Activated B cell treated with CpG ODN at 0.5 μM for 24 hours (primary cell): ENCODE measurements at regions not wholly inside any gene's neighbourhood (a gene's known extent, or its start where the extent isn't known, plus 50 kb on each side); places are given as distances from the start of the nearest gene placed in this dataset.

Experiments
- ATAC-seq: fragments of 200-7000 bp; cut with Tn5 transposase; one replicate; pipeline ENCODE4 v1.10.0; 2021; ENCODE audit warnings: low read depth, mild to moderate bottlenecking, moderate library complexity
- CTCF ChIA-PET: fragments of 350-600 bp; sonication (Branson Sonifier 250); formaldehyde crosslinking; loops from one replicate; lab custom pipeline; 2021; ENCODE audit warnings: antibody characterized with exemption; lab: Charles Lee
- POLR2A ChIA-PET: fragments of 350-600 bp; sonication (Branson Sonifier 250); formaldehyde crosslinking; loops from one replicate; lab custom pipeline; 2021; ENCODE audit warnings: antibody characterized with exemption; lab: Charles Lee
- DNase-seq: peaks from one replicate; pipeline ENCODE4 v3.0.0; 2022
- H3K27ac Mint-ChIP-seq: one replicate; pipeline ENCODE4 v1.8.0; 2020; ENCODE audit warnings: mixed read lengths
- H3K27me3 Mint-ChIP-seq: one replicate; pipeline ENCODE4 v1.8.0; 2021; ENCODE audit warnings: mixed read lengths
- H3K36me3 Mint-ChIP-seq: one replicate; pipeline ENCODE4 v1.8.0; 2021; ENCODE audit warnings: low read depth, mixed read lengths
- H3K4me1 Mint-ChIP-seq: one replicate; pipeline ENCODE4 v1.8.0; 2021; ENCODE audit warnings: mixed read lengths
- H3K4me3 Mint-ChIP-seq: one replicate; pipeline ENCODE4 v1.8.0; 2020; ENCODE audit warnings: mild to moderate bottlenecking, mixed read lengths
- H3K9me3 Mint-ChIP-seq: one replicate; pipeline ENCODE4 v1.8.0; 2020; ENCODE audit warnings: mixed read lengths
- intact Hi-C: fragments of 100-400 bp; cut with micrococcal nuclease; formaldehyde crosslinking; loops from one replicate; pipeline ENCODE4 v1.15.1; 2024
- TF ChIP-seq, protein P1 (sequence below): fragments of 200-600 bp; IDR thresholded peaks from one replicate; pipeline ENCODE4 v1.8.0; 2022; ENCODE audit warnings: antibody characterized with exemption, mild to moderate bottlenecking

GRCh38 chr1:30449428-30450147 lies 273.8 kb downstream of the MATN1 start:
- peaks cover 6% of the 10 kb centered on the region for H3K27me3 Mint-ChIP-seq
- CTCF ChIA-PET: no interaction called here

DNA sequence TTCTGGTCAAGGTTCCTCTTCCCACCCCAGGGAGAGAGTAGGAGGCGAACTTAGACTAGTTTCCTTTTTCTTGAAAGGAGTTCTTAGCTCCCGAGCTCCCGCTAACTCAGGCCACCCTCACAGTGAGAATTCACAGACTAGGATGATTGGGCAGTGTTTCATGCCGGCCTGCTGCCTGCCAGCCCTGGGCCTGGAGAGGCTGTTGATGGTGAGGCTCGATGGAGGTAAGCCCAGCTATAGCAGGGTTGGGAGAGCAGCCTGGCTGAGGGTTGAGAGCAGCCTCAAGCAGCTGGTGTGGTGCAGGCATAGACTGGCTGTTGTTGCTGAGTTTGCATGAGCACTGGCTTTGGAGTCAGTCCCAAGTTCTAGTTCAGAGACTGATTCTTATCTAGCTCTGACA lies 274.4 kb downstream of the MATN1 start:
- ChIA-PET CTCF (no interaction called here), POLR2A (no interaction called here)
- H3K4me3 Mint-ChIP-seq: no peak overlapping the region

More at GRCh38 chr1:30449428-30450147, 273.8 kb downstream of the MATN1 start:
- POLR2A ChIA-PET: no interaction called here
- no peak overlapping the region for H3K4me3 Mint-ChIP-seq
- H3K9me3 Mint-ChIP-seq: peaks cover 2% of the 10 kb centered on the region
- ATAC-seq (no peak), DNase-seq (no peak)
- no peaks in the 10 kb centered on the region for H3K36me3 Mint-ChIP-seq
- H3K4me1 Mint-ChIP-seq: no peaks in the 10 kb centered on the region
- TF ChIP-seq, protein P1, sequence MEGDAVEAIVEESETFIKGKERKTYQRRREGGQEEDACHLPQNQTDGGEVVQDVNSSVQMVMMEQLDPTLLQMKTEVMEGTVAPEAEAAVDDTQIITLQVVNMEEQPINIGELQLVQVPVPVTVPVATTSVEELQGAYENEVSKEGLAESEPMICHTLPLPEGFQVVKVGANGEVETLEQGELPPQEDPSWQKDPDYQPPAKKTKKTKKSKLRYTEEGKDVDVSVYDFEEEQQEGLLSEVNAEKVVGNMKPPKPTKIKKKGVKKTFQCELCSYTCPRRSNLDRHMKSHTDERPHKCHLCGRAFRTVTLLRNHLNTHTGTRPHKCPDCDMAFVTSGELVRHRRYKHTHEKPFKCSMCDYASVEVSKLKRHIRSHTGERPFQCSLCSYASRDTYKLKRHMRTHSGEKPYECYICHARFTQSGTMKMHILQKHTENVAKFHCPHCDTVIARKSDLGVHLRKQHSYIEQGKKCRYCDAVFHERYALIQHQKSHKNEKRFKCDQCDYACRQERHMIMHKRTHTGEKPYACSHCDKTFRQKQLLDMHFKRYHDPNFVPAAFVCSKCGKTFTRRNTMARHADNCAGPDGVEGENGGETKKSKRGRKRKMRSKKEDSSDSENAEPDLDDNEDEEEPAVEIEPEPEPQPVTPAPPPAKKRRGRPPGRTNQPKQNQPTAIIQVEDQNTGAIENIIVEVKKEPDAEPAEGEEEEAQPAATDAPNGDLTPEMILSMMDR: no peak
- no peak overlapping the region for H3K27ac Mint-ChIP-seq
- intact Hi-C loops: no loop called here

GRCh38 chr1:30447701-30448100 lies 275.7 kb downstream of the MATN1 start:
- Mint-ChIP-seq H3K27me3 (peaks cover 6% of the 10 kb centered on the region), H3K27ac (no peak overlapping the region), H3K9me3 (peaks cover 3% of the 10 kb centered on the region), H3K36me3 (no peaks in the 10 kb centered on the region), H3K4me3 (no peak overlapping the region), H3K4me1 (no peaks in the 10 kb centered on the region)
- ATAC-seq (no peak), DNase-seq (no peak)
- ChIA-PET CTCF (no interaction called here), POLR2A (no interaction called here)
- intact Hi-C loops: no loop called here
- TF ChIP-seq, protein P1: no peak

More for the DNA sequence above, 274.4 kb downstream of the MATN1 start:
- DNase-seq (no peak), ATAC-seq (no peak)
- H3K9me3 Mint-ChIP-seq: peaks cover 5% of the 10 kb centered on the region
- no peaks in the 10 kb centered on the region for H3K4me1 Mint-ChIP-seq
- no peak overlapping the region for H3K27ac Mint-ChIP-seq
- intact Hi-C loops: no loop called here
- TF ChIP-seq, protein P1: no peak
- H3K36me3 Mint-ChIP-seq: no peaks in the 10 kb centered on the region
- peaks cover 6% of the 10 kb centered on the region for H3K27me3 Mint-ChIP-seq

GRCh38 chr1:30447080-30447479 lies 276.3 kb downstream of the MATN1 start:
- peaks cover 3% of the 10 kb centered on the region for H3K9me3 Mint-ChIP-seq
- ATAC-seq (no peak), DNase-seq (no peak)
- CTCF ChIA-PET: no interaction called here
- H3K27ac Mint-ChIP-seq: no peak overlapping the region
- intact Hi-C loops: no loop called here
- TF ChIP-seq, protein P1: no peak
- peaks cover 4% of the 10 kb centered on the region for H3K27me3 Mint-ChIP-seq
- no peaks in the 10 kb centered on the region for H3K36me3 Mint-ChIP-seq
- H3K4me3 Mint-ChIP-seq: no peak overlapping the region
- POLR2A ChIA-PET: no interaction called here
- H3K4me1 Mint-ChIP-seq: no peaks in the 10 kb centered on the region

DNA sequence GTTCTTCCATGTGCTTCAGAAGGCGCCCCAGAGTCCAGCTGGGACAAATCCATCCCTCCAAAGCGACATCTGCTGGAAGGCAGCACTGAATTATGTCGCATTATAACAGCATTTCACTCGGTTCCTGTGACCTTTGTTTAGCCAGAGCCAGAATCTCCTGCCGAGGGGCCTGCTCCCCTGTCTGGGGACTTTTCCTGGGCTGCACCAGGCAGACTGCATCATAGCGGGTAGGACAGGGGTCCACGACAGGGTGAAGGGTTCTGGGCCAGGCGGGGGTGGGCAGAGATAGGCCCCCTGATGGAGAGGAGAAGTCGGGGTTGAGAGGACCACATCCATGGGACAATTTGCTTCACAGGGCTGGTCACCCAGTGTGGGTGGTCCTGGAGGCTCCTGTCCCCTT lies 276.9 kb downstream of the MATN1 start:
- intact Hi-C loops: no loop called here
- no peak overlapping the region for H3K4me3 Mint-ChIP-seq
- no peaks in the 10 kb centered on the region for H3K36me3 Mint-ChIP-seq
- no peak overlapping the region for H3K27ac Mint-ChIP-seq
- peaks cover 3% of the 10 kb centered on the region for H3K27me3 Mint-ChIP-seq
- TF ChIP-seq, protein P1: no peak
- DNase-seq: no peak
- H3K9me3 Mint-ChIP-seq: peaks cover 3% of the 10 kb centered on the region
- CTCF ChIA-PET: no interaction called here
- POLR2A ChIA-PET: no interaction called here
- ATAC-seq: no peak
- no peaks in the 10 kb centered on the region for H3K4me1 Mint-ChIP-seq
